Adrenal gland (tissue), 5 donors: ENCODE measurements at regions not wholly inside any gene's neighbourhood (a gene's known extent, or its start where the extent isn't known, plus 50 kb on each side); places are given as distances from the start of the nearest gene placed in this dataset.

ENCODE experiments used
- POLR2A ChIP-seq, 2 donors: fragments of 450-650 bp; IDR thresholded peaks; one replicate each; pipeline ENCODE4 v1.6.1; 2017; ENCODE audit warnings: antibody characterized with exemption in 2 of 2, mild to moderate bottlenecking in 2 of 2, moderate library complexity in 1 of 2
- TF ChIP-seq, protein P1 (sequence below), 6 experiments: fragments of 450-650 bp in 4 of 6; fragments of 200-600 bp in 2 of 6; sonication (generic) in 1 of 6; IDR thresholded peaks; 1 replicate in 5 of 6; 2 replicates in 1 of 6; pipeline versions ENCODE4 v1.5.1 to v1.8.0; 2016 to 2021; ENCODE audit warnings: antibody characterized with exemption in 6 of 6, mild to moderate bottlenecking in 2 of 6, moderate library complexity in 1 of 6
- donor health status: DM: no; HTN: no; CAD: no.

GRCh38 chr2:199594443-199594842, 136.7 kb upstream of the SATB2 start:
- TF ChIP-seq, protein P1, sequence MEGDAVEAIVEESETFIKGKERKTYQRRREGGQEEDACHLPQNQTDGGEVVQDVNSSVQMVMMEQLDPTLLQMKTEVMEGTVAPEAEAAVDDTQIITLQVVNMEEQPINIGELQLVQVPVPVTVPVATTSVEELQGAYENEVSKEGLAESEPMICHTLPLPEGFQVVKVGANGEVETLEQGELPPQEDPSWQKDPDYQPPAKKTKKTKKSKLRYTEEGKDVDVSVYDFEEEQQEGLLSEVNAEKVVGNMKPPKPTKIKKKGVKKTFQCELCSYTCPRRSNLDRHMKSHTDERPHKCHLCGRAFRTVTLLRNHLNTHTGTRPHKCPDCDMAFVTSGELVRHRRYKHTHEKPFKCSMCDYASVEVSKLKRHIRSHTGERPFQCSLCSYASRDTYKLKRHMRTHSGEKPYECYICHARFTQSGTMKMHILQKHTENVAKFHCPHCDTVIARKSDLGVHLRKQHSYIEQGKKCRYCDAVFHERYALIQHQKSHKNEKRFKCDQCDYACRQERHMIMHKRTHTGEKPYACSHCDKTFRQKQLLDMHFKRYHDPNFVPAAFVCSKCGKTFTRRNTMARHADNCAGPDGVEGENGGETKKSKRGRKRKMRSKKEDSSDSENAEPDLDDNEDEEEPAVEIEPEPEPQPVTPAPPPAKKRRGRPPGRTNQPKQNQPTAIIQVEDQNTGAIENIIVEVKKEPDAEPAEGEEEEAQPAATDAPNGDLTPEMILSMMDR (IDR thresholded peaks at IDR 0.05): no peak
- TF ChIP-seq POLR2A (IDR thresholded peaks at IDR 0.05): no peak
